ENCODE measurements at regions not wholly inside any gene's neighbourhood (a gene's known extent, or its start where the extent isn't known, plus 50 kb on each side); places are given as distances from the start of the nearest gene placed in this dataset.

DNA sequence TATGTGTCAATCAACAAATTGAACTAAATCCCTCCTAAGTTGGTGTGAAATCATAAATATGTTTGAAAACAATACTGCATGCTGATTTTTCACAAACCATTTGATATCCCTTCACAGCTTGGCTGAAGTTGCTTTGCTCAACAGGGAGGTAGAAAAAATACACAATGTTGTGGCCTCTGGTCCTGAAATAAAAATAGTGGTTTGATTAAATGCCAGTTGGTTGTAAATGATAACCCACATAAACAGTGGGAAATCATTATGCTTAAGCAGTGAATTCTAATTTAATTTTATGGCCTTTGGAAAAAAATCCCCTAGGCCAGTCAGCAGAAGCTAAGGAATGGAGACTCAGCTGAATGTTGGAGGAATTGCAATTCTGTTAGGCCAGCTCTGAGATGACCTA lies 359.4 kb upstream of the CWC22 start:
- no peak for DNase-seq (ENCODE audit: low read depth in 3 of 3)

DNA sequence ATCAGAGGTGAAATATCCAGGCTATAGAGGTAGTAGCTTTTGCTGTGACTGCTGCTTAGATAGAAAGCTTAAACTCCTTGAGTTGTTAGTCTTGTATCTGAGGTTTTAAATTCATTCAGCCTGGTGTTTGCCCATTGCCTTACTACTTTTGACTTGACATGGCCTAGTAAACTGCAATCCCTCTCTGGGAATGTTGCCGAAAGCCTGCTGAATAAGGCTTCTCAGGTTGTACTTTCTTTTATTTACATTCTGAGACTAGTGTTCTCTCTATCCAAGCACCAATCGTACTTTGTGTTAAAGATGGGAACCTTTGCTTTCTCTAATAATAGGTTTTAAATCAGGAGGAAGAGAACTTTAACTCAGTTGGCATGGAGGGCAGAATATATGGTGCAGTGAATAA lies 357.6 kb upstream of the CWC22 start:
- DNase-seq (ENCODE audit: low read depth in 3 of 3): no peak

DNA sequence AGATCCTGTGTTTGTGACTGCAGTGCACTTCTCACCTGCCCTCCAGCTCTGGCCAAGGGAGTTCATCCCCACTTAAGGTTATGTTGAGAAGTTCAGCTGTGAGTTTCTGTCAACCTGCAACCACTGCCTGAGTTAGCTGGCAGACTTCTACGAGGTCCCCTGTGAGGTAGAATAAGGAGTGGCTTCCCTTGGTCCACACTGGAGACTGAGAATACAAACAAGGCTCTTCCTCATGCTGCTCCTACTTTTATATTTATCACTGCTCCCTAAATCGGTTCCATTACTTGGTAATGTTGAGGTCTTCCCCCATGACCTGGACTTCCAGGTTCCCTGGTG lies 353.2 kb upstream of the CWC22 start:
- no peak for DNase-seq (ENCODE audit: low read depth in 3 of 3)

DNA sequence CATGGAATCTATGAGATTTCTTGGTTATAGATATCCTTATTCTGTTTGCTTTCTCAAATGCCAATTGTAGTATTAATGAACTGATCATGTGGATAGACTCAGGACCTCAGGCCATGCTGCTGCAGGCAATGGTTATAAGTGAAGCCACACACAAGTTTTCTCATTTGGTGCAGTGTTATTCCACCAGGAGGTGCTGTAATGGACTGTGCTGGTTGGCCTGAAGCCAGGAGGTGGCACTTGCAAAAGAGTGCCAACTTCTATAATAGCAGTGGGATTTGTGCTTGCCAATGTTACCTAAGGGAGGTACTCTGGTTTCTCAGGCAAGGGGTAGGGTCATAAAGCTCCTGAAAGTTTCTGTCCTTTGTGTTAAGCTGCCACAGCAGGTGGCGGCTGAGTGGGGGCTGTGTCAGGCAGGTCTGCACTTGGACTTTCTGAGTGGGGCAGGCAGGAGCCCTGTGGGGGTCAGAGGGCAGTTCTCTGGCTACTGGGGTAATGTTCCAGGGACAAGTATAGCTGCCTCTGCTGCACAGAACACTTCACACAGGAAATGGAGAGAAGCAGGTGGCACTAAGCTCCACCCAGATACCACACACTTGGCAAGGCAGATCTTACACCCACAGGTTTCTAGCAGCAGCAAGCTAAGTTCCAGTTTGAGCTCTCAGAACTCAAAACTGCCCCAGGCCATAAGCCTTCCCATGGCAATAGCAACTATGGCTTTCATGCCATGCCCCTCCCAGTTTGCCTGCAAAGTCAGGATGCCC lies 352.6 kb upstream of the CWC22 start:
- DNase-seq (ENCODE audit: low read depth in 3 of 3): no peak

DNA sequence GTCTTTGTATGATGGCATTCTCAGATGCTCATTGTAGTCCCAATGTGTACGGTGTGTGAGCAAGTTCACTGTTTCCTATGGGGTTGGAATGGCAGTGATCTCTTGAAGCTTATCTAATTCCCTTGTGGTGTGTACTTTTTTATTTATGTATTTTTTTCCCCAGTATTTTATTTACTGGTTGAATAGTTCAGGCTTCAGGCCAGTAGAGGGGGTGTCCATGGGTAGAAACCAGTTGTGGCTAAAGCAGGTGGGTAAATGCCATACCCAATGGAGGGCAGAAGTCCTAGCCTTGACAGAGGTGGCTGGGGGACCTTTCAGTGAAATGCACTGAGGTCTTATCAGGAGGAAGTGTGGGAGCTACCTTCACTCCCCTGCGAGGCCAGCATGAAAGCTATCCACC lies 351.4 kb upstream of the CWC22 start:
- DNase-seq (ENCODE audit: low read depth in 3 of 3): no peak

DNA sequence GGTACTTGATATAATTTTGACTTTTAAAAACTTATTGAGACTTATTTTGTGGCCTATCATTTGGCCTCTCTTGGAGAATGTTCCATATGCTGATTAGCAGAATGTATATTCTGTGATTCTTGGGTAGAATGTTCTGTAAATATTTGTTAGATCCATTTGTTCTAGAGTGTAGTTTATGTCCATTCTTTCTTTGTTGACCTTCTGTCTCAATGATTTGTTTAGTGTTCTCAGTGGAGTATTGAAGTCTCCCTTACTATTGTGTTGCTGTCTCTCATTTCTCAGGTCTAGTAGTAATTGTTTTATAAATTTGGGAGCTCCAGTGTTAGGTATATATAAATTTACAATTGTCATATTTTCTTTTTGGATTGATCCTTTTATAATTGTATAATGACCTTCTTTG lies 349.6 kb upstream of the CWC22 start:
- no peak for DNase-seq (ENCODE audit: low read depth in 3 of 3)

DNA sequence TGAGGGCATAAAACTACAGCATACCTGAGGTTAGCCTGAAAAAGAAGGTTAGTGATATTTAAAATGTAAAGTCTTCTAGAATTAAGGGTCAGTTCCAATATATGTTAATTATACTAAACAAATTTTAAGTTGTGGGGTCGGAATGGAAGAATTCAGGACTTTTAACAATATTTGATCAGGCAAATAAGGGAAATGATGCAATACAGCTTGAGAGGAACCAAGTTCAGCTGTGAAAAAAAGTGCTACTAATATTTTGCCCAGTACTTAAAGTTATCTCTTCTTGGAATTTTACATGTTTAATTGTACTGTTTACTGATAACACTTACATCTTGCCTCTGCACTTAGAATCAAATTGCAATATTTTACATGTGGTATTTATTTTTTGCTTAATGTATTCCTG lies 345.5 kb upstream of the CWC22 start:
- no peak for DNase-seq (ENCODE audit: low read depth in 3 of 3)

DNA sequence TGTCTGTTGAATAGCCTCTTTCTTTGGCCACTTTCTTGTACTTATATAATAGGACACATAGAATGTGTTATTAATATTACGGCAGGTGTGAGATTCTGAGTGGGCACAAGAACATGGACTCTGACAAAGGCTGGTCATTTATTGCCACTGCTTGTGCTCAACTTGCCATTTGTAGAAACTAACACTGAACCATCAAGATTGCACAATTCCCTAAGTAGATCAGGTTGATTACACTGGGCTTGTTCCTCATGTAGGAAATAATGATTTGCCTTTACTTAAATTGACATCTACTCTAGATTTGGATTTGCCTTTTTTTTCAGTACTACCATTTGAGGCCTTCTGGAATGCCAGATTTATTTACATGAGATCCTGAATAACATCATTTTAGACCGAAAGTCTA lies 342.7 kb upstream of the CWC22 start:
- no peak for DNase-seq (ENCODE audit: low read depth in 3 of 3)

DNA sequence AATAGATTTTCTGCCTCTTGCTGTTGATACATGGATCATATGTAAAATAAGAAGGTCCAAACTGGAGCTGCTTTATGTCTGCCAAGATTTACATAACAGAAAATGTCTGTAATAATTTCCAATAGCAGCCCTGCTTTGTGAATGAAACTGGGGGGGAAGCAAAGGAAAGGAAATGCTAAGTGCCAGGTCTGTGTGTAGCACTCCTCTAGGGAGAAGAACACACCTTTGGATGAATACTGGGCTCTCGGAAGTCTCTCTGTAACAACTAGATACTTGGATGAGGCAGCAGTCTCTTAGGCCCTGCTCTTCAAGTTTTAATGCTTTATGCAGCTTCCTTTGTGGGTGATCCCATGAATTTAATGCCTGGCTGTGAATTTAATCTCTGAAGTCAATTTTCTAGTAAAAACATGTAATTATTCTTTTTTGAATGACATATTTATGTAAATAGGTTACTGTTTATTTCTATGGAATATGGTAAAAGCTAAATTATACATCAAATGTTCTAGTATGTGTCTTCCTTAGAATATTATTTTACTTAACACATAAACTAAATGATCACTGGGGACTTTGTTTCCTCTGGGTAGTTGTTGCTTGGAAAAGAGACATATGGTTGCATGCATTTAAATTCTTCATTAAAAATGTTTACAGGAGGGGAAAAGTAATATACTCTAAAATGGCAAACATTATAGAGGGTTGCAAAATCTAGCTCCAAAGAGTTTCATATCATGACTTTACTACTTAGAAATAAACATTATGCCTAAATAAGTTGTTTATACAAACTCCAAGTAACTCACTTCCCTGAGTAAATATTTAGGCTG lies 336.6 kb upstream of the CWC22 start:
- no peak for DNase-seq (ENCODE audit: low read depth in 3 of 3)

DNA sequence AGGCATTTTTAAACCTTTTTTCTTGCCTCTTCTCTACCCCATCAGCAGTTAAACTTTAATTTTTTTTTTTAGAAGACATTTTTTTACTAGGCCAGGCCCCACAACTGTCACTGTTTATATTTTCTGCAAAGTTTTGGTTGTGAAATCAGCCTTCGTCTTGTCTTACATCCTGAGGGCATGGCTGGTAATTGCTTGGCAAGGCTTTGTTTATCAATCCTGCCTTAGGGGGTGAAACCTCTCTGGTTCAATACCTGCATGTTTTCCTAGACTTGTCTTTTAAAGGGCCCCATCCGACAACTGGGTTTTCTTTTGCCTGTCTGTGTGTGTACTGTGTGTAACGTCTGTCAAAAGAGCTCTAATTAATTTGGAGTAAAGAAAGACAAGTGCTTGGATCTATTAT lies 330.0 kb upstream of the CWC22 start:
- no peak for DNase-seq (ENCODE audit: low read depth in 3 of 3)

DNA sequence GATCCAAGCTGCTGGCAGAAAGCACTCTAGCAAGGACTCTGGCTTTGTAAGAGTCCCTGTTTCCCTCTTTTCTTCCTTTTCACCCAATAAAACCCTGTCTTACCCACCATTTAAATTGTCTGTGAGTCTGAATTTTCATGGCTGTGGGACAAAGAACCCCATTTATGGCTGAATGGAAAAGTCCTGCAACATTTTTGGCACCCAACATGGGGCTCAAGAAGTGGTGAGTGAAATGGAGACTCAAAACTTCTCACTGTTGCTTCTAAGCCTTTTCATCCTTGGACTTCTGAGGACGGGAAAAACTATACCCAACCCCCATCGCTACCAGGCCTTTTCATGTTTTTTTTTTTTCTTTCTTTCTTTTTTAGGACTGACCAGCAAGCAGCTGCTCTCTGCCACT lies 329.5 kb upstream of the CWC22 start:
- DNase-seq (ENCODE audit: low read depth in 3 of 3): no peak

DNA sequence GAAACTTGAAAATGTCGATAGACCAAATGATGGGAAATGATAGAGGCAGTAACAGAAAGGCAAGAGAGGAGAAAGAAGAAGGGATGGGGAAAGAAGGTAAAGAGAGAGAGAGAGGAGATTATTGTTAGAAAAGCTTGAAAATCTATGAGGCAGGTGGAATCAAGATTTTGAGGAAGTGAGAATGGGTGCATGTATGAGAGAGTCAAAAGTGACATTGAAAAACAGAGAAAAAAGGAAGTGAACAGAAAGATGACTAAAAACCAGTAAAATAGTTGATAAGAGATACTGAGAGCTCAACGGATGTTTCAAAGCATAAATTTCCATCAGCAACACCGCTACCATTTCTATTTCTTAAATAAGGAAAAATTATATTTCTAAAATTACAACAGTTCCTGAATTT lies 327.4 kb upstream of the CWC22 start:
- DNase-seq (ENCODE audit: low read depth in 3 of 3): no peak

DNA sequence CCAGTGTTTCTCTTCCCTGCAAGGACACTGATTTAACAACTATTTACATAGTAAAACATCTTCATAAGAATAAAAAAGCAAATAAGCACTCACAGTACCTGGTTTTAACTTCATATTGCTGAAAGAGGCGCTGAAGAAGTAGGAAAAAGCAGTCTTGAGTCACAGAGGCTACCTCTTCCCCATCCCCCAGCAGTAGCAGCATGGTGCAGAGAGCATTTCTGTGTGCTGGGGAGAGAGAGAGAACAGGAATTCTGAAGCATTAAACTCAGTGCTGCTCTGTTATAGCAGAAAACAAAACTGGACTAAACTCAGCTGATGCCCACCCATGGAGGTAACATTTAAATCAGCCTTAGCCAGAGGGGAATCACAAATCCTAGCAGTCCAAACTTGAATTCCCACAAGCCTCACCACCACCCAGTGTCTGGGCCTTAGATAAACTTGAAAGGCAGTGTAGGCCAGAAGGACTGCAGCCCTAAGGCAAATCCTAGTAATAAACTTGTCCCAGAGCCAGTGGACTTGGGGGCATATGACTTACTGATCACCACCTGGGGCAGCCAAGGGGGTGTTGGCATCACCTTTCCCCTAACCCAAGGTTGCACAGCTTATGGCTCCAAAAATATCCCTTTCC lies 321.8 kb upstream of the CWC22 start:
- no peak for DNase-seq (ENCODE audit: low read depth in 3 of 3)

DNA sequence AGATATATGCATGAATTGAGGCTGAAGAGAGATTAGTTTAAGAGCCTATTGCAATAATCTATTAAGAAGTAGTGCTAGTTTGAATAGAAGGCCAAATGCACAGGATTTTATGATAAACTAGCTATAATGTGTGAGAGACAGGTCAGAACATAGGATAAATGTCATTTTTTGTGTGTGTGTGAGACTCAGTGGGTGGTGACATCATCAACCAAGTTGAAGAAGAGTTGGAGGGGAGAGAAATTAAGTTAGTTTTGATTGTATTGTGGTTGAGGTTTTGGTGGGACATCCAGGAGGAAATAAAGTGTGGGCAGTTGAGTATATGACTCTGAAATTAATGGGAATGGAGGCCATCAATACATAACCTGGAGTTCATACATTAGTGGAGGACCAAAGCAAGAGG lies 320.1 kb upstream of the CWC22 start:
- no peak for DNase-seq (ENCODE audit: low read depth in 3 of 3)

DNA sequence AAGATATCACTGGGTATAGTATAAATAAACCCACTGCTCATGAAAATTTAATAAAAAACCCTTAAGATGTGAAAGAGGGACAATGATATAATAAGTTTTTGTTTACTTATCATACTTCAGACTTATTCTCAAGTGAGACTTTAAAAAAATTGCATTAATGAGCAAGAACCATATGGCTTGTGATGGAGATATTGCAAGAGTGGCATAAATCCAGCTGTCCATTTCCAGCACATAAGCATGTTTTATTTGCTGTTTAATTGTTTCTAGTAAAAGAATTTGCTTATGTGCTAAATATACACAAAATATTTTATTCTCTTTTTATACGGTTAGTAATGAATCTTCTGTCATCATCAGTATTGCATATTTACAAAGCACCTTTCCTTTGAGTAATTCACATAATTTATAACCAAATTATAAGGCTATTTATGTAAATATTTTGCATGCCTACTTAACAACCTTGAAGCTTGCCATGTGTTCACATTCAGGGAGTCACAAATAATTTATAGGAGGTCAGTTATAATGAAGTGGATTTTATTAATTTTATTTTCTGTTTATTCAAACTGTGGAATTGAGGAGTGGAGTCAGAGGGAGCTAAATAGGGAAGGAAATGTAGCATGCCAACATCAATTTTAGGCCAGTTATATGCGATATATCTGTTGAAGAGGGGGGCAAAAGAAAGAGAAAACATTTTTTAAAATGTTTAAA lies 318.5 kb upstream of the CWC22 start:
- no peak for DNase-seq (ENCODE audit: low read depth in 3 of 3)

DNA sequence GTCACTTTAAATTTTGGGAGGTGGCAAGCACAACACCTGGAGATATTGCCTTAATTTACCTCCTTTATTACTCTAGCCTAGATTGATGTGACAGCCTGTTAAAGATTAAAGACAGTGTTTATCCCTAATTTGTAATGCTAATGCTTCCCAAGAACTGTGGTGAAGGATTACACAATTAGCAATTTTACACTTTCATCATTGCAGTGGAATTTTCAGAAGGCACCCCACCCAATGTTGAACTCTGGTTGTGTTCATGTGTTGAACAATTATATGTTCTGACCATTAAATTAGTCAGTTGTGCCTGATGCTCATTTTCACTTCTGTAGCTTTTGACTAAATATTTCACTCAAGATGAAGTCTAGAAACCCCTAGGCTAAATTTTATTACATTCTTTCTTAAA lies 317.1 kb upstream of the CWC22 start:
- DNase-seq (ENCODE audit: low read depth in 3 of 3): no peak

DNA sequence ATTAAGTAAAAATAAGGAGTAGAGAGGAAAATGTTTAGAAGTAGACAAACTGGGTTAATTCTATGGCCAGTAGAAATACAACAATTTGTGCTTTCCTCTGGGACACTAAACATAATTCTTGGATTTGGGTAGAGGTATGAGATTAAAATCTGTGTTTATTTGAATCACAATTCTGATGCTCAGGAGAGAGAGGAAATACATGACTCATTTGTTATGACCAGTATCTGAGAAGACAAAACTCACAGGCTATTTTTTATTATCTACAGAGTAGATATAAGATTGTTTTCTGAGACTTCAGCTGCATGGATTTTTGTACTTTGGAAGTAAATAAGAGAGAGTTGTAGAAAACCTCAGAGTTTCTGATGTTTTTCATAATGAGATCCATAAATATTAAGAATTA lies 315.7 kb upstream of the CWC22 start:
- no peak for DNase-seq (ENCODE audit: low read depth in 3 of 3)

DNA sequence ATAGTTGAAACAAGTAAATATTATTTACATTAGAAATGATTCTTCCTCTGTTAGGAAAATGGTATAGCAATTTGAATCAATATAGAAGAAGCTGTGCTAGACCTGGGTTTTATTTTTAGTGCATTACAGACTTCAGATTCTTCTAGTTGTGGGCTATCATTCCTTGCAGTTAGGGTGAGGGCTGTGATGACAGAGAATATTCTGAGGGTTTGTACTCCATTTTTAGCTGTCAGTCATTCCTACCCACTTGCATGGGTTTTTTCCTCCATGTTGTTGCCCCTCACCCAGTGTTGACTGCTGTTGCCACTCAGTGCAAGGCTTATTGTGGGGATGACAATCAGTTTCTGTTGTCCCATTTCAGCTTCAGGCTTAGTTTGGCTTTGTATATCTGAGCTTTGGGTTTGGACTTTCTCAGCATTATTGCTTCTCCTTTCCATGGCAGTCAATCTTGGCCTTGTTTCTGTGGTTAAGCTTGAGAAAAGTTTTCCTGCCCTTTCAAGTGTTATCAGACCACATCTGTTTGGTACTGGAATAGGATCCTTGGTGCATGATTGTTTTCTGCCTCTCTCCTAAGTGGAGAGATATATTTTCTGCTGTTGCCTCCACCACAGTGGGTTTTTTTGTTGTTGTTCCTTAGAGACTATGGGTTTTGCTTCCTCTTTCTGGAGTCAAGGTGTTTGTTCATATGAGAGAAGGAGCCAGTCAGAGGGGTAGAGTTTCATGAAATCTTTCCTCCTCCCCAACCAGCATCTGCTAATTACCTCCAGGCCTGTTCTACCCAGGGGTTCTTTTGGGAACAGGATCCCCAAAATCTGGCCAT lies 312.7 kb upstream of the CWC22 start:
- no peak for DNase-seq (ENCODE audit: low read depth in 3 of 3)

DNA sequence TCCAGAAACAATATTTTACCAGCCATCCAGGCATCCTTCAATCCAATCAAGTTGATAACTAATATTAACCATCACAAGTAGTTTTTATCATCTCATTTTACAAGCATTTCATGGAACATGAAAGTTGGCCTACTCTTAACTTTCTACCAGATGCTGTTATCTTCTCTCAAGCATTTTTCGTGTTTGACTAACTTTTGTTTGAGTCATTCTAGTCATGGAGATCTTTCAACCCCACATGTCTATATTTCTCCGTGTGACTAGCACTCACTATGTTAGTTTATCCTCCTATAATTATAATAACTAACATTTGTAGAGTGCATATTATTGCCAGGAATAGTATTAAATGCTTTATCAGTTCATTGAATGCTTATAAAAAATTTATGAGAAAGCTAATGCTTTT lies 307.0 kb upstream of the CWC22 start:
- DNase-seq (ENCODE audit: low read depth in 3 of 3): no peak

DNA sequence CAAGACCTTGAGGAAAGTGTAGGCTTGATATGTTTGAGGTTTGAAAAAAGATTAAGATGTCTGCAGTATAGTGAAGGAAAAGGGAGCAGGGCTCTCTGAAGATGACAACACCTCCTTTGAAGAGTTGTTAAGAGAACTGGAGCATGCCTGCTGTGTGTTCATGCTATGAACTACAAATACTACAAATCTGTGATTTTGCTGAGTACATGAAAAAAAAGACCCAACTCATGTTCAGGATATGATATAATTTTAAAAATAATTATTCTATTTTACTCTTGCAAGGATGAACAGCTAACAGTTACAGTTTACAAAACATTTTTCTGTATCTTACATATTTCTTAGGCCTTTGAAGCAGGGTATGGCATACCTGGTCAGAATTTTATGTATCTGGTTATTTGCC lies 305.4 kb upstream of the CWC22 start:
- DNase-seq (ENCODE audit: low read depth in 3 of 3): no peak

DNA sequence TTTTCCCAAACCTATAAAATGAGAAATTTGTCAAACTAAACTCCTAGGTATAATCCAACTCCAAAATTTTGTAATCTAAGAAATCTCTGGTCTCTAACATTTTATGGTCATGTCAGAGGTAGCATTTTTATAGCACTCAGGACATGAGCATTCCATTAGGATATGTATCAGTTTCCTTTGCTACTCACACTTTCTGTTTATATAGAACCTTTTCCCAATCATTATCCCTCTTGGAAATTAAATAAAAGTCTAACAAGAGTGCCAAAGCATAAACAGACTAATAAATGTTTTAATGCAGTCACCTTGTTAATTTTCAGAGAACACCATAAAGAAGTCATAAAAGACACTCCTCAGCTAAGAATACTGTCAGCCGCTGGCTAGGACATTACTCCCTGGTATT lies 300.0 kb upstream of the CWC22 start:
- no peak for DNase-seq (ENCODE audit: low read depth in 3 of 3)

DNA sequence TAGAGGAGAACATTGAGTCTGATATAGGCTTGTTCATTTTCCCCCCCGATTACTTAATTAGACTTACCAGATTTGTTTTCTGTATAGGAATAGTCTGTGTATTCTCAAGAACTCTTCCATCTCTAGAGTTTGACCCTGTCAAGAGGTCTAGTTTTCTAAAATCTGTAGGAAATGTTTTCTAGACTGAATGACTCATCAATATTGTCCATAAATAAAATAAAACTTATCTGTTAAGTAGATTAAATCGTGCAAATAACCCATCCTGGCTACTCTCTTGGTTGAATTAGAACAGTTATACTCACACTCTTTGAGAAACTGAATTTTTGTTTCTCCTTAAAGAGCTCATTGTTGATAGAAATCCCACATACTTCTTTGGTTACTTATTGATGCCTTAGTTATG lies 299.2 kb upstream of the CWC22 start:
- no peak for DNase-seq (ENCODE audit: low read depth in 3 of 3)

Data from stimulated activated CD4-positive, alpha-beta T cell treated with anti-CD3 and anti-CD28 coated beads, TNF-alpha, amount 100 ng/mL, for 24 hours (primary cell).